ENCODE measurements at regions not wholly inside any gene's neighbourhood (a gene's known extent, or its start where the extent isn't known, plus 50 kb on each side); places are given as distances from the start of the nearest gene placed in this dataset.

- DNase-seq (ENCODE audit: low read depth in 1 of 2, low spot score in 2 of 2) = no peak
- Histone ChIP-seq H2BK5ac (ENCODE audit: low read depth, low read length) (no peak overlapping the region), H3K79me1 (ENCODE audit: low read depth, low read length) (no peaks in the 10 kb centered on the region), H2BK120ac (replicated peaks; ENCODE audit: low read depth, low read length) (no peak overlapping the region), H3K14ac (ENCODE audit: insufficient read length) (no peak overlapping the region), H3K23ac (ENCODE audit: insufficient read length) (no peak overlapping the region), H4K91ac (replicated peaks; ENCODE audit: insufficient read length, low read length) (no peak overlapping the region), H3K56ac (replicated peaks; ENCODE audit: insufficient read length, low read depth, low read length) (no peak overlapping the region), H3K9ac (replicated peaks in 1 of 4; ENCODE audit: extremely low read depth in 1 of 4, low read depth in 3 of 4, low read length in 3 of 4) (no peak overlapping the region), H2BK20ac (ENCODE audit: low read length) (no peak overlapping the region), H2BK12ac (ENCODE audit: low read depth, low read length) (no peak overlapping the region), H2AK5ac (ENCODE audit: low read depth, low read length) (no peak overlapping the region), H3K23me2 (ENCODE audit: low read depth, low read length) (no peaks in the 10 kb centered on the region), H3K18ac (ENCODE audit: extremely low read depth, low read length) (no peak overlapping the region), H3K4me1 (replicated peaks in 1 of 4; ENCODE audit: control insufficient read depth in 3 of 4, insufficient read depth in 4 of 4, low read length in 3 of 4) (peaks cover 0 to 2% (median 0%) of the 10 kb centered on the region in 4 experiments; a peak in 1 of 7 replicates), H3K27me3 (replicated peaks in 1 of 4; ENCODE audit: control insufficient read depth in 3 of 4, extremely low read depth in 1 of 4, insufficient read depth in 3 of 4, low read length in 3 of 4) (no peaks in the 10 kb centered on the region), H4K8ac (ENCODE audit: extremely low read depth, insufficient read depth, low read length) (no peak overlapping the region), H3K79me2 (ENCODE audit: control insufficient read depth in 1 of 2, insufficient read depth in 2 of 2, low read length in 2 of 2) (no peaks in the 10 kb centered on the region), H4K20me1 (replicated peaks in 1 of 2; ENCODE audit: control insufficient read depth in 1 of 2, insufficient read depth in 2 of 2, low read length in 2 of 2) (no peaks in the 10 kb centered on the region), H3K27ac (ENCODE audit: low read depth, low read length) (no peak overlapping the region), H4K5ac (ENCODE audit: insufficient read length, low read depth, low read length) (no peak overlapping the region), H3K4me2 (ENCODE audit: insufficient read depth in 1 of 2, low read depth in 2 of 2, low read length in 2 of 2) (no peak overlapping the region), H3K36me3 (ENCODE audit: control insufficient read depth in 2 of 4, insufficient read depth in 4 of 4, low read length in 3 of 4) (no peaks in the 10 kb centered on the region), H2AFZ (ENCODE audit: low read length) (no peak overlapping the region), H3K9me3 (ENCODE audit: insufficient read depth in 2 of 2, low read depth in 1 of 2, low read length in 1 of 2) (no peaks in the 10 kb centered on the region), H3K4me3 (ENCODE audit: extremely low read depth in 1 of 4, insufficient read depth in 2 of 4, low read depth in 3 of 4, low read length in 4 of 4) (no peak overlapping the region), H3K4ac (replicated peaks; ENCODE audit: insufficient read length, low read depth, low read length) (no peak overlapping the region), H2BK15ac (ENCODE audit: low read length) (no peak overlapping the region)
- POLR2A ChIA-PET (ENCODE audit: partially characterized antibody) = no interaction called here
- WGBS, 2 experiments (ENCODE audit: extremely low coverage in 1 of 2, insufficient coverage in 1 of 2, insufficient read length in 1 of 2, insufficient replicate concordance in 2 of 2, low coverage in 1 of 2, low lambda C conversion rate in 2 of 2, missing lambda C conversion rate in 1 of 2) = 75% methylated on average over 6 of the region's 6 CpGs; no CpG with 5 or more reads in 1 of the 2 experiments
- CTCF ChIA-PET (ENCODE audit: partially characterized antibody) = no interaction called here
- FAIRE-seq = no peak
- TF ChIP-seq JUN (IDR thresholded peaks at IDR 0.05; ENCODE audit: low read depth, low read length) = no peak
- no peak for TF ChIP-seq RNF2 (IDR thresholded peaks at IDR 0.05; ENCODE audit: borderline replicate concordance, low read depth, low read length, missing control alignments, poor library complexity, severe bottlenecking)
- no peak for TF ChIP-seq RXRA (IDR thresholded peaks at IDR 0.05; ENCODE audit: insufficient read depth, low read depth, low read length)
- no peak for TF ChIP-seq ZNF274 (IDR thresholded peaks at IDR 0.05; ENCODE audit: borderline replicate concordance, extremely low read depth, low read length)
- no peak for TF ChIP-seq HDAC6 (IDR thresholded peaks at IDR 0.05; ENCODE audit: low read depth, low read length)
- no peak for TF ChIP-seq PHF8 (conservative IDR thresholded peaks at IDR 0.05; ENCODE audit: low read depth, low read length)
- TF ChIP-seq TEAD4 (IDR thresholded peaks at IDR 0.05; ENCODE audit: low read depth, low read length) = no peak
- TF ChIP-seq NRF1 (IDR thresholded peaks at IDR 0.05; ENCODE audit: low read depth, low read length) = no peak
- TF ChIP-seq ASH2L (IDR thresholded peaks at IDR 0.05; ENCODE audit: low read length) = no peak
- no peak for TF ChIP-seq JUND (IDR thresholded peaks at IDR 0.05; ENCODE audit: low read length)
- TF ChIP-seq CEBPB (IDR thresholded peaks at IDR 0.05; ENCODE audit: low read depth, low read length) = no peak
- no peak for TF ChIP-seq TBP (IDR thresholded peaks at IDR 0.05; ENCODE audit: low read depth, low read length)
- no peak for TF ChIP-seq GABPA (IDR thresholded peaks at IDR 0.05; ENCODE audit: borderline replicate concordance, insufficient read depth, low read length)
- TF ChIP-seq POLR2A (IDR thresholded peaks at IDR 0.05; ENCODE audit: control extremely low read depth in 1 of 2, low read depth in 2 of 2, low read length in 2 of 2) = no peak
- no peak for TF ChIP-seq TCF12 (IDR thresholded peaks at IDR 0.05; ENCODE audit: low read depth, low read length)
Measured at GRCh38 chr4:147059064-147059731, 113.5 kb upstream of the TTC29 start.
